AG09319 (cell line): ENCODE measurements at regions not wholly inside any gene's neighbourhood (a gene's known extent, or its start where the extent isn't known, plus 50 kb on each side); places are given as distances from the start of the nearest gene placed in this dataset.
A peak's percentile ranks its signal among the peaks of the same experiment; 100 is the strongest.

Experiments
- DNase-seq: peaks from one replicate; pipeline ENCODE4 v3.0.0-alpha.2; 2010; ENCODE audit warnings: low read depth; ENCODE audit errors: extremely low read depth
- TF ChIP-seq, protein P1 (sequence below): IDR thresholded peaks from 2 replicates; pipeline ENCODE4 v1.5.1; 2011; ENCODE audit warnings: low read depth, mild to moderate bottlenecking, inconsistent platforms, low read length, moderate library complexity

DNA sequence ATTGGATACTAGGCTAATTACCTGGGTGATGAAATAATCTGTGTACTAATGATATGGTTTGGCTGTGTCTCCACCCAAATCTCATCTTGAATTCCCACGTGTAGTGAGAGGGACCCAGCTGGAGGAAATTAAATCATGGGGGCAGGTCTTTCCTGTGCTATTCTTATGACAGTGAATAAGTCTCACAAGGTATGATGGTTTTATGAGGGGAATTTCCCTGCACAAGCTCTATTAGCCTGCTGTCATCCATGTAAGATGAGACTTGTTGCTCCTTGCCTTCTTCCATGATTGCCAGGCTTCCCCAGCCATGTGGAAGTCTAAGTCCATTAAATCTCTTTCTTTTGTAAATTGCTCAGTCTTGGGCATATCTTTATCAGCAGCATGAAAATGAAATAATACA, 394.1 kb upstream of the SYT4 start:
- TF ChIP-seq, protein P1, sequence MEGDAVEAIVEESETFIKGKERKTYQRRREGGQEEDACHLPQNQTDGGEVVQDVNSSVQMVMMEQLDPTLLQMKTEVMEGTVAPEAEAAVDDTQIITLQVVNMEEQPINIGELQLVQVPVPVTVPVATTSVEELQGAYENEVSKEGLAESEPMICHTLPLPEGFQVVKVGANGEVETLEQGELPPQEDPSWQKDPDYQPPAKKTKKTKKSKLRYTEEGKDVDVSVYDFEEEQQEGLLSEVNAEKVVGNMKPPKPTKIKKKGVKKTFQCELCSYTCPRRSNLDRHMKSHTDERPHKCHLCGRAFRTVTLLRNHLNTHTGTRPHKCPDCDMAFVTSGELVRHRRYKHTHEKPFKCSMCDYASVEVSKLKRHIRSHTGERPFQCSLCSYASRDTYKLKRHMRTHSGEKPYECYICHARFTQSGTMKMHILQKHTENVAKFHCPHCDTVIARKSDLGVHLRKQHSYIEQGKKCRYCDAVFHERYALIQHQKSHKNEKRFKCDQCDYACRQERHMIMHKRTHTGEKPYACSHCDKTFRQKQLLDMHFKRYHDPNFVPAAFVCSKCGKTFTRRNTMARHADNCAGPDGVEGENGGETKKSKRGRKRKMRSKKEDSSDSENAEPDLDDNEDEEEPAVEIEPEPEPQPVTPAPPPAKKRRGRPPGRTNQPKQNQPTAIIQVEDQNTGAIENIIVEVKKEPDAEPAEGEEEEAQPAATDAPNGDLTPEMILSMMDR, result no peak
- DNase-seq, result no peak

- TF ChIP-seq, protein P1, result no peak
- peak; percentile 43 for DNase-seq
These were observed 402.8 kb upstream of the SYT4 start for GRCh38 chr18:43680096-43680495.

DNA sequence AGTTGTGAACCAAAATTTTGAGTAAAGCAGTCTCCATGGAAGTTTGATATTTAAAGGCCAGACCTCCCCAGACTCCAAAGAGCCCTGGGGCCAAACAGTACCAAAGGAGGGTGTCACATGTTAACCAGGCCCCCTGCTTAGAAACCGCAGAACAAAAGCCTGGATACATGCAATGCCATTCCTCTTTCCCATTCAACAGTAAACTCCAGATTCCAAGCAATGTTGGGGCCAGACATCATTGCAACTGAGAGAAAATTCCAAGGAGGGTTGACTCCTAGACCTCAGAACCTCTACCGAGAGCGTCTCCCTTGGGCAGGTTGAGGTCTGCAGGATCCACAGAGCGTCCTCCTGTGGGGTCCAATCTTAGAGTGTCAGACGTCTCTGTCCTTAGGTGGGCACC, 404.4 kb upstream of the SYT4 start:
- no peak for DNase-seq
- TF ChIP-seq, protein P1, result no peak

DNA sequence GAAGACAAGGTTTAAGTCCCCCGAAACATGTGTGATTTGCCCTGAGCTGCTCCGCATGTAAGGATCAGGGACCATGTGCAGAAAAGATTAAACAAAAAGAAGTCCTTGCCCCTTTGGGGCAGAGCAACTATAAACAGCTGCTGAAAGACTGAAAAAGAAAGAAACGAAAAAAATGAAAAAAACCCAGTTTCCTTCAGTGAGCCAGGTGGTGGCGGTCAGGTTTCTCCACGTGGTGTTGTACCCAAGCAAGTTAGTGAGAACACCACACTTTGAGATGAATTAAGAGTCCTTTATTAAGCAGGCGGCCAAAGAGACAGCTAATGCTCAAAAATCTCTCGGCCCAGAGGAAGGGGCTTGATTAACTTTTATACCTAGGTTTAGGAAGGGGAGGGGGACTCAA, 404.9 kb upstream of the SYT4 start:
- TF ChIP-seq, protein P1, result no peak
- no peak for DNase-seq

GRCh38 chr18:43686709-43687108, 409.4 kb upstream of the SYT4 start:
- TF ChIP-seq, protein P1, result no peak
- DNase-seq, result no peak

GRCh38 chr18:43692099-43692690, 414.9 kb upstream of the SYT4 start:
- no peak for DNase-seq
- TF ChIP-seq, protein P1, result no peak

DNA sequence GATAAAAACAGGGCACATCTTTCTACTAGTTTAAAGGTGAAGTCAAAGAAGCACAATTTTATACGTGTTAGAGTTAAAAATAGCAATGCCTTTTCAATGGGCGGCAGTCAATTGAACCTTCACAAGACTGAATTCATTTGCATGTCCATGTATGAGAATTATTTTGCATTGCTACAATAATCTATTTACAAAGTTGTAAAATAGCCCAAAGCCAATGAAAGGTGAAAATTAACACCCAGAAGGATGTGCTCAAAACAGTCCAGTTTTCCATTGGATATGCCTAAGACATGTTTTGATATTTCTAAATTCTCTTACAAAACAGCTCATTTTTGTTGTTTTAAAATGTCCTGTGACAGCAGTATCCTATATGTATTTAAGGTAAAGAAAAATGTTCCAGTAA, 425.1 kb upstream of the SYT4 start:
- TF ChIP-seq, protein P1, result no peak
- DNase-seq, result no peak
